B cell (primary cell): ENCODE measurements at regions not wholly inside any gene's neighbourhood (a gene's known extent, or its start where the extent isn't known, plus 50 kb on each side); places are given as distances from the start of the nearest gene placed in this dataset.

ENCODE experiments used
- ATAC-seq: fragments of 200-7000 bp; cut with Tn5 transposase; one replicate; pipeline ENCODE4 v1.10.0; 2021; ENCODE audit warnings: low read depth, mild to moderate bottlenecking, moderate number of reproducible peaks, moderate library complexity
- CTCF ChIA-PET: fragments of 350-600 bp; sonication (Branson Sonifier 250); formaldehyde crosslinking; loops from one replicate; lab custom pipeline; 2021; ENCODE audit warnings: antibody characterized with exemption, inconsistent platforms; lab: Charles Lee
- POLR2A ChIA-PET: fragments of 350-600 bp; sonication (Branson Sonifier 250); formaldehyde crosslinking; loops from one replicate; lab custom pipeline; 2021; ENCODE audit warnings: antibody characterized with exemption; lab: Charles Lee
- DNase-seq: peaks from one replicate; pipeline ENCODE4 v3.0.0; 2013
- H2AFZ ChIP-seq: 2 replicates; pipeline ENCODE4 v1.6.1; 2012; ENCODE audit warnings: mild to moderate bottlenecking, low read depth, low read length; ENCODE audit not compliant: insufficient read depth, poor library complexity, severe bottlenecking
- H3K27ac ChIP-seq, 2 donors: 1 replicate in 1 of 2; 2 replicates in 1 of 2; pipeline ENCODE4 v1.5.1; 2012 to 2013; ENCODE audit warnings: low read length in 2 of 2, mild to moderate bottlenecking in 2 of 2, moderate library complexity in 1 of 2
- H3K27me3 ChIP-seq, 4 experiments: fragments of 200-600 bp in 1 of 4; sonication (generic) in 1 of 4; replicated peaks in 1 of 4; 1 replicate in 2 of 4; 2 replicates in 2 of 4; pipeline versions ENCODE4 v1.6.1 to v1.7.0; 2013 to 2016; ENCODE audit warnings: low read length in 3 of 4, mild to moderate bottlenecking in 2 of 4, mixed read lengths in 1 of 4, moderate library complexity in 1 of 4; ENCODE audit not compliant: insufficient read depth in 4 of 4, control insufficient read depth in 3 of 4; ENCODE audit errors: control extremely low read depth in 1 of 4
- H3K36me3 ChIP-seq, 2 experiments: replicated peaks in 1 of 2; 1 replicate in 1 of 2; 2 replicates in 1 of 2; pipeline versions ENCODE4 v1.6.1 to v1.7.1; 2013; ENCODE audit warnings: low read length in 1 of 2; ENCODE audit not compliant: insufficient read depth in 2 of 2, control insufficient read depth in 1 of 2; ENCODE audit errors: control extremely low read depth in 1 of 2, extremely low read depth in 1 of 2
- H3K4me1 ChIP-seq, 2 donors: fragments of 200-600 bp in 1 of 2; sonication (generic) in 1 of 2; 1 replicate in 1 of 2; 2 replicates in 1 of 2; pipeline versions ENCODE4 v1.5.1 to v1.6.1; 2013 to 2017; ENCODE audit warnings: low read length in 2 of 2; ENCODE audit not compliant: control insufficient read depth in 2 of 2, insufficient read depth in 2 of 2
- H3K4me2 ChIP-seq: replicated peaks from 2 replicates; pipeline ENCODE3; 2012; ENCODE audit warnings: mild to moderate bottlenecking, low read depth, low read length; ENCODE audit not compliant: poor library complexity, severe bottlenecking
- H3K4me3 ChIP-seq, 5 experiments: fragments of 200-600 bp in 1 of 5; sonication (generic) in 1 of 5; 1 replicate in 3 of 5; 2 replicates in 2 of 5; pipeline versions ENCODE4 v1.5.1 to v1.7.0; 2011 to 2016; ENCODE audit warnings: low read length in 4 of 5, mild to moderate bottlenecking in 4 of 5, low read depth in 2 of 5, control low read depth in 1 of 5, moderate library complexity in 1 of 5; ENCODE audit not compliant: insufficient read depth in 1 of 5; ENCODE audit errors: control extremely low read depth in 1 of 5, extremely low read depth in 1 of 5
- H3K79me2 ChIP-seq: fragments of 200-600 bp; sonication (generic); one replicate; pipeline ENCODE4 v1.6.0; 2016; ENCODE audit warnings: low read length; ENCODE audit not compliant: control insufficient read depth, insufficient read depth
- H3K9ac ChIP-seq: fragments of 200-600 bp; sonication (generic); 2 replicates; pipeline ENCODE4 v1.6.1; 2017; ENCODE audit warnings: mild to moderate bottlenecking, low read length, moderate library complexity
- H3K9me3 ChIP-seq, 3 donors: one replicate each; pipeline versions ENCODE4 v1.6.1 to v1.7.1; 2013; ENCODE audit warnings: low read length in 2 of 3; ENCODE audit not compliant: control insufficient read depth in 2 of 3, insufficient read depth in 1 of 3; ENCODE audit errors: control extremely low read depth in 1 of 3
- H4K20me1 ChIP-seq: 2 replicates; pipeline ENCODE4 v1.6.0; 2012; ENCODE audit warnings: mild to moderate bottlenecking, low read length; ENCODE audit not compliant: insufficient read depth, control insufficient read depth, poor library complexity, severe bottlenecking
- H3K27ac Mint-ChIP-seq: one replicate; pipeline ENCODE4 v1.8.0; 2021; ENCODE audit warnings: mixed read lengths
- H3K27me3 Mint-ChIP-seq: one replicate; pipeline ENCODE4 v1.8.0; 2021; ENCODE audit warnings: mixed read lengths
- H3K4me1 Mint-ChIP-seq: one replicate; pipeline ENCODE4 v1.8.0; 2021; ENCODE audit warnings: mixed read lengths
- H3K4me3 Mint-ChIP-seq: one replicate; pipeline ENCODE4 v1.8.0; 2021; ENCODE audit warnings: mixed read lengths
- H3K9me3 Mint-ChIP-seq: one replicate; pipeline ENCODE4 v1.8.0; 2022; ENCODE audit warnings: mixed read lengths; ENCODE audit not compliant: insufficient read depth
- CTCF ChIP-seq: fragments of 200-600 bp; IDR thresholded peaks from one replicate; pipeline ENCODE4 v1.8.0; 2022; ENCODE audit warnings: antibody characterized with exemption, mild to moderate bottlenecking
- EZH2 ChIP-seq: IDR thresholded peaks from 2 replicates; pipeline ENCODE4 v1.6.1; 2012; ENCODE audit warnings: borderline replicate concordance, low read depth, mild to moderate bottlenecking, moderate library complexity, low read length; ENCODE audit not compliant: insufficient read depth, poor library complexity, severe bottlenecking
- WGBS: methylation state at CpG from one replicate; pipeline ENCODE4 v1.1.5; 2013; ENCODE audit warnings: missing lambda C conversion rate; ENCODE audit not compliant: insufficient coverage; 5-methylcytosine and 5-hydroxymethylcytosine counted together
- intact Hi-C: fragments of 100-400 bp; cut with micrococcal nuclease; formaldehyde crosslinking; loops from one replicate; pipeline ENCODE4 v1.10.0; 2022

DNA sequence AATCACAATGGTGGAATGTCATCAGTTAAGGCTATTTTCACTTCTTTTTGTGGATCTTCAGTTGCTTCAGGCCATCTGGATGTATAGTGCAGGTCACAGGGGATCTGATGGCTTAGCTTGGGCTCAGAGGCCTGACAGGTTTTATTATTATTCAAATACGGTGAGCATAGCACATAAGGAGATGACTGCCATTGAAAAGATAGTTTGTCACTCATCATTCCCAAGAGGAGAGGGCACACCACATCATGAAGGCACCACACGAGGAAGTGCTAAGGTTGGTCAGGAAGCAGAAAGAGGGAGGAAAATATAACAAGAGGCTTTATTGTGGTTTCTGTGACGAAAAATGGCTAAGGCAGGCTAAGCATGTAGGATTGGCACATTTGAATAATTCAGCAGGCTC, 131.4 kb downstream of the CD8B2 start:
- DNase-seq (no peak), ATAC-seq (no peak)
- Histone ChIP-seq H3K27ac (no peak overlapping the region), H3K36me3 (no peaks in the 10 kb centered on the region), H4K20me1 (no peaks in the 10 kb centered on the region), H3K4me2 (no peak overlapping the region), H2AFZ (no peak overlapping the region), H3K27me3 (no peaks in the 10 kb centered on the region), H3K9ac (no peak overlapping the region), H3K4me3 (no peak overlapping the region), H3K9me3 (peaks cover 0 to 4% (median 0%) of the 10 kb centered on the region in 3 donors), H3K79me2 (no peaks in the 10 kb centered on the region), H3K4me1 (no peaks in the 10 kb centered on the region)
- 57% methylated on average over 3 of the region's 3 CpGs for WGBS
- TF ChIP-seq CTCF, result no peak
- no peak for TF ChIP-seq EZH2
- H3K4me1 Mint-ChIP-seq, result no peaks in the 10 kb centered on the region
- H3K4me3 Mint-ChIP-seq, result no peak overlapping the region
- POLR2A ChIA-PET, result no interaction called here
- H3K27me3 Mint-ChIP-seq, result no peaks in the 10 kb centered on the region
- intact Hi-C loops, result no loop called here
- H3K27ac Mint-ChIP-seq, result no peak overlapping the region
- CTCF ChIA-PET, result no interaction called here
- H3K9me3 Mint-ChIP-seq, result no peaks in the 10 kb centered on the region

- no peak overlapping the region for H3K4me3 ChIP-seq
- ChIA-PET CTCF (no interaction called here), POLR2A (no interaction called here)
- H3K27ac Mint-ChIP-seq, result no peak overlapping the region
- H2AFZ ChIP-seq, result no peak overlapping the region
- TF ChIP-seq EZH2, result no peak
- no peak for TF ChIP-seq CTCF
- no peak overlapping the region for H3K4me2 ChIP-seq
- no peaks in the 10 kb centered on the region for H3K36me3 ChIP-seq
- H3K27me3 ChIP-seq, result no peaks in the 10 kb centered on the region
- 57% methylated on average over 1 of the region's 2 CpGs for WGBS
- intact Hi-C loops, result no loop called here
- no peak overlapping the region for H3K4me3 Mint-ChIP-seq
- H3K9me3 ChIP-seq, result peaks cover 0 to 13% (median 7%) of the 10 kb centered on the region in 3 donors
- H3K9me3 Mint-ChIP-seq, result peaks cover 8% of the 10 kb centered on the region
- H3K27me3 Mint-ChIP-seq, result no peaks in the 10 kb centered on the region
- DNase-seq, result no peak
- no peaks in the 10 kb centered on the region for H3K4me1 ChIP-seq
- H3K79me2 ChIP-seq, result no peaks in the 10 kb centered on the region
- ATAC-seq, result no peak
- no peak overlapping the region for H3K9ac ChIP-seq
- H3K27ac ChIP-seq, result no peak overlapping the region
- H4K20me1 ChIP-seq, result no peaks in the 10 kb centered on the region
- H3K4me1 Mint-ChIP-seq, result no peaks in the 10 kb centered on the region
These were observed 136.3 kb downstream of the CD8B2 start for GRCh38 chr2:106623456-106623855.
